GM12892 (cell line): ENCODE measurements at regions not wholly inside any gene's neighbourhood (a gene's known extent, or its start where the extent isn't known, plus 50 kb on each side); places are given as distances from the start of the nearest gene placed in this dataset.

Experiments
- POLR2A ChIP-seq: IDR thresholded peaks from 2 replicates; pipeline ENCODE4 v1.6.1; 2011; ENCODE audit warnings: low read depth, low read length, control low read depth
- POLR2AphosphoS5 ChIP-seq: IDR thresholded peaks from 2 replicates; pipeline ENCODE4 v1.6.1; 2011; ENCODE audit warnings: low read depth, low read length, control low read depth

DNA sequence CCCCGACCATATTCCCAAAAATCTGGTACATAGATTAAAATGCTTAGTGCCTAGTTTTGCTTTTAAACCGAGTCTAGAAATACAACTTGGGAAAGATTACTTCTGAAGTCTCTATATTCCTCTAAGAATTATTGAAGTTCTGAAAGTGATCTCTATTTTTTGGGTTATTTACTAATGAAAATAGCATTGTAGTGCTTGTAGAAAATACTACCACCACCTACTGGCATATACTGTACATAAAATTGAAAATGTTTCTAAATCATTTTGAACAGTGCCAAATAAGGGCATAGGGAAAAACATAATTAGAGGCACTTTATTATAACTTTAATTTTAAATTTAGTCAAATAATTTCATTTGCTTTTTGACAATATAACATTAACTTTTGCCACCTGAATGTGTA lies 1399.6 kb upstream of the ZEB2 start:
- no peak for TF ChIP-seq POLR2A
- TF ChIP-seq POLR2AphosphoS5 = no peak
